Stimulated activated CD4-positive, alpha-beta T cell treated with anti-CD3 and anti-CD28 coated beads, Interleukin-4, amount 100 ng/mL, for 4 hours (primary cell): ENCODE measurements at regions not wholly inside any gene's neighbourhood (a gene's known extent, or its start where the extent isn't known, plus 50 kb on each side); places are given as distances from the start of the nearest gene placed in this dataset.

Experiments used
- DNase-seq, 2 experiments: peaks; one replicate each; pipeline ENCODE4 v3.0.0-alpha.2; 2020

GRCh38 chr12:41981013-41981412, 163.7 kb downstream of the GXYLT1 start:
- no peak for DNase-seq

DNA sequence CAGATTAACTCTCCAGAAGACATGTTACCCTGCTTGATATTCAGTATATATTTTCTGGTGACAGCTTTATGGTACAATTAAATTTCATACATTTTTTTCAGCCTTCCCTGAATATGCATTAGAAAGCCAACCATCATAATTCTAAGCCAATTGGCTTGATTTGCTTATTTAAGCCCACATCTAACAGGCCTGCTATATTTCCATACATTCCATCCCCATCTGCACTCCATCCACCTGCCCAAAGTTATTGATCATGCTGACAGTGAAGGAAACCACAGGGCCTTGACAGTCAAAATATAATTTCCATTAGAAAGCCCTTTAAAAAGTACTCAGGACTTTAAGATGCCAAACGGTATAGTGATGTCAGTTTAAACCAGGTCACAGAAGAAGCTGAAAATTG, 164.3 kb downstream of the GXYLT1 start:
- DNase-seq, result no peak

DNA sequence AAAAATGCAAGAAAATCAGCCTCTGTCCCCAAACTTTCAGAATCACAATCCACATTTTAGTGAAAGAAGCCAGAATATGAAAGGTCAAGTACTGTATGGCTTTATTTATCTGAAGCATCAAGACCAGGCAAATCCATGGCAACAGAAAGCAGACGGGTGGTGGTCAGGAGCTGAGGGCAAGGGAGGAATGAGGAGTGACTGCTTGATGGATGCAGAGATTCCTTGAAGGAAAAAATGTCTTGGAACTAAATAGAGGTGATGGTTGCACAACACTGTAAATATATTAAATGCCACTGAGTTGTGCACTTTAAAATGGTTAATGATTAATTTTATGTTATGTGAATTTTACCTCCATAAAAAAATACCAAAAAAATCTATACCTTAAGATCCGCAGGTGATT, 165.1 kb downstream of the GXYLT1 start:
- DNase-seq, result no peak

GRCh38 chr12:41972598-41972997, 172.1 kb downstream of the GXYLT1 start:
- no peak for DNase-seq

GRCh38 chr12:41972196-41972595, 172.5 kb downstream of the GXYLT1 start:
- no peak for DNase-seq

DNA sequence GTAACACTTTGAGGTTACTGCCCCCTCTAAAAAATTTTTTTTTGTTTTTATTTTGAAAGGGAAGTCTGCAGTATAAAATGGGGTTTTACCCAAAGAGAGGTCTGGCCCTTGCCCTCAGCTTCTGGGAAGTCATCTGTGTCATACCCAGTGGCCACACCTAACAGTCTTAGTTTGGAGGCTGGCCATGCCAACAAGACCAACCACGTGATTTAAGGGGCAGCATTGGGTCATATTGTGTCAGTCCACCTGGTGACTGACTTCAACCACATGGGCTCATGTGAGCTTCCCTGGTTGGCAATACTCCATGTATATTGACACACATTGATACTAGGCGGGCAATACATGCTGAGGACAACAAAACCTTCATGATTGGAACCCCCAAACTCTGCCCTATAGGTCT, 173.9 kb downstream of the GXYLT1 start:
- DNase-seq, result no peak

- no peak for DNase-seq
These were observed 176.1 kb downstream of the GXYLT1 start for GRCh38 chr12:41968599-41968998.

DNA sequence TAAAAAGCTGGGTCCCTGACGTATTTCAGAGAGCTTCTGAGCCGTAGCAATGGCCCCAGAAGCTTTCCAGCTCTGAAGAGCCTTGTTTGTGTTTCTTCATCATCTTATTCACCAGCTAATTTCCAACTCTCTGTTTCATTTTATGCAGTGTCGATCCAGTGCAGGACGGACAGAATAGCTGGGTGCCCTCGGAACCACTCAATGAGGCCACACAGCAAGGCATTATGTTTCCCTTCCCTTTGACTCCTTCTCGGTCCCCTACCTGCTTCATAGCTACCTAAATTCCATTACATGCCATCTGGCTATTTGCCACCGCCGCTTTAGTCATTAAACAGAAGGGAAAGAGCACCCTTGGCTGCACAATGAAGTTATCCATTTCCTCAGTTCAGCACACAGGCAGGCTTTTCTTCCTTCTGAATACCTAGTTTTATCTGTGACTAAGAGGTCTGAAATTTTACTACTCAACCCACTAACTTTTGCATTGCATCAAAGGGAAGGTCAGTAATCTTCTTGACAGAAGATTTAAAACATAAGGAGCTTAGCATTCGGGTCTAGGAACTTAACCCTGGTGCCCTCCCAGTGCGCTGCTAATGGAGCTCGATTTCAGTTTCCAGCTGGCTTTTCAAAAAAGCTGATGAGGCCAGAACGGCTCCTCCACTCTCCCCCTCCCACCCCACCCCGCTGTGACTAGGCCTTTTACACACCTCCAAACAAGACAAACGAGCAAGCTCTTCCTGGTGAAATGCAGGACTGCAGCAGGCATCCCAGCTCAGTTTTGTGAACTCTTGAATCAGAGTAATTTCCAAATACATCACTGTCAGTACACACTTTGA, 176.8 kb downstream of the GXYLT1 start:
- DNase-seq, result no peak

DNA sequence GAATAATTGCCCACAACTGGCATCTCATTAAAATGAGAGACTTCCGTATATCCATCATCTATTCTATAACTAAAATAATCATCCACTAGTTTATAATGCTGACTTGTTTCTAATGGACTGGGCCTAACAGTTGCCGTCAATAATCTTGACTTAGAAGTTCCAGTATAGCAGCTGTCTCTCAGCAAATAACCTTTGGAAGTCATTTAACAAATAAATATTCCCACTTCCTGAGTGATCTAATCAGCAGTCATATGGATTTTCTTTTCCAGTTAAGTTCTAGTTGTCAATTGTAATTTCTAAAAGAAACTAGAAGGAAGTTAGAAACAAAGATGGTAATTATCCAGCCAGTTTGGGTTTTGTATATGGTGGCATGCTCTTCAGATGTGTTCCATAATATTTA, 177.8 kb downstream of the GXYLT1 start:
- DNase-seq, result no peak

DNA sequence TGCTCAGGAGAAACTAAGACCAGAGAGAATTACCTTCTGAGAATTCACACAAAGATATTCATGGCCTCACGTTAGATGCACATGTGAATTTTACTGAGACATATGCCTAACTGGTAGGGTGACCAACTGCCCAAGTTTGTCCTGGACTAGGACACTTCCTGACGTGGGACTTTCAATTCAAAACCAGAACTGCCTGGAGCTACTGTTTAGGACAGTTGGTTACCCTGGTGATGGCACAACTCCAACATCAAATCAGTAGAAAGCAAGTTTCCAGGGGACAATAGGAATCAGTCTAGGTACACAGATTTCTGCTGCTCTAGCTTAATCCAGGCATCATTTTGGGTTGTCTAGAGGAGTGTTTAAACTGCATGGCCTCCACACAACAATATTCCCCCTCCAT, 178.7 kb downstream of the GXYLT1 start:
- no peak for DNase-seq

- DNase-seq, result no peak
These were observed 181.3 kb downstream of the GXYLT1 start for GRCh38 chr12:41963398-41963797.

- DNase-seq, result no peak
These were observed 182.5 kb downstream of the GXYLT1 start for GRCh38 chr12:41962171-41962572.

- no peak for DNase-seq
These were observed 185.4 kb downstream of the GXYLT1 start for GRCh38 chr12:41959271-41959670.

DNA sequence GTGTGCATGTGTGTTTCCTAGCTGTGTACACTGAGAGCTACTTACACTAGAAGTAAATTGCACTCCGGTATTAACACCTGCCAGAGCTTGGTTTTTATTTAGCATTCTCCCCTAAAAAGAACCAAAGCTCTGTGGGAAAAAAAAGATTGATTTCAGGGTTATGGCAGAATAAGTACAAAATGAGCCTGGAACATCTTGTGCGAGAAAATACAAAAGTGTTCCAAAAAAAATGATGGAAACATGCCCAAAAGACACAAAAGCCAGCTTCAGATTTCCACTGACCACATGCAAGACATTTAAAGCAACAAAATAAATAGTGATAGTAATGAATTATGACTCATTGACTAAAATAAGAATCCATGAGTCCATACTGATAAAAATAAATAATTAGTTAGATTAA, 188.3 kb downstream of the GXYLT1 start:
- DNase-seq, result no peak

GRCh38 chr12:41950455-41950854, 194.2 kb downstream of the GXYLT1 start:
- no peak for DNase-seq

DNA sequence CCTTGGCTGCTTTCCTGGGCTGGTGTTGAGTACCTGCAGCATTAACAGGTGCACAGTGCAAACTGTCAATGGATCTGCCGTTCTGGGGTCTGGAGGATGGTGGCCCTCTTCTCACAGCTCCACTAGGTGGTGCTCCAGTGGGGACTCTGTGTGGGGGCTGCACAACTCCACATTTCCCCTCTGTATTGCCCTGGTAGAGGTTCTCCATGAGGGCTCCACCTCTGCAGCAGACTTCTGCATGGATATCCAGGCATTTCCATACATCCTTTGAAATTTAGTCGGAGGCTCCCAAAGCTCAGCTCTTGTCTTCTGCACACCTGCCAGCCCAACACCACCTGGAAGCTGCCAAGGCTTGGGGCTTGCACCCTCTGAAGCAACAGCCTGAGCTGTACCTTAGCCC, 198.6 kb downstream of the GXYLT1 start:
- DNase-seq, result no peak

DNA sequence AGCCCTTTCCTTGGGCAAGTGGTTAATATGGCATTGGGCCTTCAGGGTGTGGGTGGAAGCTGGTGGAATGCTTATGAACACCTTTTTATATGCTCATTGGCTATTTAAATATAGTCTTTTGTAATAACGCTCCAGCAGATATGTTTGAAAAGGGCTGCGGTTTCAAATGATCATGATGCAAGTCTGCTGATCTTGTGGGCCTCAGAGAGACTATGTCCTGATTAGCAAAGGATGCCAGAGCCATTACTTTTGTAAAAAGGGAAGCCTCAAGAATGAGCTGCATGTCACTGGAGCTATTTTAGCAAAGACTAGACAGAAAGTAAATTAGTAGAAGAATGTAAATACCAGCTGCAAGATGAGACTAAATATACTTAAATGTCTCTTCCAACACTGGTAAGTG, 200.5 kb downstream of the GXYLT1 start:
- no peak for DNase-seq

GRCh38 chr12:41943671-41944070, 201.0 kb downstream of the GXYLT1 start:
- no peak for DNase-seq

- no peak for DNase-seq
These were observed 202.3 kb downstream of the GXYLT1 start for GRCh38 chr12:41942354-41942753.

DNA sequence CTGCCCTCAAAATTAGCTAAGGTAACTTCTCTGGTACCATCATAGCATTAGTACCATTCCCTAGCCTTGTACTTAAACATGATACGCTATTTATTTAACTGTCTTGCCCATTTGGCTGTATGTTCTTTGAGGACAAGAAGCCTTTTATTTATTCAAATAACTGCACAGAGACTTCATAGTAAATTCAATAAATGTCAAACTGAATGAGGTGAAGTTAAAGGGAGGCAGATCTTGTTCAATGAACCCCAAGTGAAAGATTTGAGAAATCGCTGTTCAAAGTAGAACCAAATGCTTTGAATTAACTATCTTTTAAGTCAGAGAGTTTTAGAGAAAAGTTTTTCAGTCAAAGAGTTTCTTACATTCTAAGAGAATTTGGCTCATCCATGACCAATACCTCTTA, 203.6 kb downstream of the GXYLT1 start:
- DNase-seq, result no peak

GRCh38 chr12:41940571-41940970, 204.1 kb downstream of the GXYLT1 start:
- DNase-seq, result no peak

DNA sequence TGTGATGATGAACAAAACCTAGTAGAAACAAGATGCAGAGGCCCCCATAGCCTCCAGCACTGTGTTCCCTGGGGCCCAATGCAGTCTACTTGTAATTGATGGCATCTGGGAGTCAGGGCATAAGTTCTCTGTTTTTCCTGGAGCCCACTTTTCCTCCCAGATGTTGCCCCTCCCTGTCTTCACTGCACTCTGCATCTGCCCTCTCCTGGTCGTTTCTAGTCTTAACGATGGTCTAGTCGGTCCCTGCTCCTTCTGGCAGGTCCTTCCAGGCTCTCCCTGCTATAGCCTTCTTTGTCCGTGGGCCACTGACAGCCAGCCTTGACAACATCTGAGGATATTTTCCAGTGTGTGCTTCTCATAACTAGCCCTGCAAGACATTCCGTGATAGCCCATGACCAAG, 208.3 kb downstream of the GXYLT1 start:
- DNase-seq, result no peak

GRCh38 chr12:41935911-41936310, 208.8 kb downstream of the GXYLT1 start:
- DNase-seq, result no peak

GRCh38 chr12:41932470-41932991, 212.1 kb downstream of the GXYLT1 start:
- DNase-seq, result peak in 1 of 2 experiments; percentile 5

- no peak for DNase-seq
These were observed 213.7 kb downstream of the GXYLT1 start for GRCh38 chr12:41930866-41931437.
